GM12892 (cell line): ENCODE measurements at regions not wholly inside any gene's neighbourhood (a gene's known extent, or its start where the extent isn't known, plus 50 kb on each side); places are given as distances from the start of the nearest gene placed in this dataset.

Experiments
- DNase-seq: peaks from one replicate; pipeline ENCODE4 v3.0.0; 2011; ENCODE audit not compliant: insufficient read length
- FAIRE-seq: peaks from 2 replicates; lab custom pipeline; 2011; peaks lifted over from hg19 to GRCh38; lab: Jason Lieb, UNC
- POLR2A ChIP-seq: IDR thresholded peaks from 2 replicates; pipeline ENCODE4 v1.6.1; 2011; ENCODE audit warnings: low read depth, low read length, control low read depth
- POLR2AphosphoS5 ChIP-seq: IDR thresholded peaks from 2 replicates; pipeline ENCODE4 v1.6.1; 2011; ENCODE audit warnings: low read depth, low read length, control low read depth
- TAF1 ChIP-seq: IDR thresholded peaks from 2 replicates; pipeline ENCODE4 v1.6.1; 2011; ENCODE audit warnings: low read depth, mild to moderate bottlenecking, control low read depth, low read length, borderline replicate concordance

- TF ChIP-seq TAF1 (no peak), POLR2A (no peak), POLR2AphosphoS5 (no peak)
- FAIRE-seq = no peak
- DNase-seq = no peak
Measured at GRCh38 chr22:48639021-48639795, 1188.5 kb downstream of the BRD1 start.

- TF ChIP-seq POLR2A (no peak), POLR2AphosphoS5 (no peak), TAF1 (no peak)
- FAIRE-seq (no peak), DNase-seq (no peak)
Measured at GRCh38 chr22:48637231-48637630, 1190.4 kb downstream of the BRD1 start.

- DNase-seq = no peak
- no peak for FAIRE-seq
- TF ChIP-seq POLR2A (no peak), POLR2AphosphoS5 (no peak), TAF1 (no peak)
Measured at GRCh38 chr22:48636746-48637145, 1190.9 kb downstream of the BRD1 start.

- no peak for FAIRE-seq
- DNase-seq = no peak
- TF ChIP-seq POLR2A (no peak), TAF1 (no peak), POLR2AphosphoS5 (no peak)
Measured at GRCh38 chr22:48635816-48636215, 1191.9 kb downstream of the BRD1 start.

- DNase-seq (no peak), FAIRE-seq (no peak)
- TF ChIP-seq POLR2A = no peak
- TF ChIP-seq POLR2AphosphoS5 = no peak
- no peak for TF ChIP-seq TAF1
Measured at GRCh38 chr22:48635031-48635430, 1192.6 kb downstream of the BRD1 start.

- TF ChIP-seq POLR2A = no peak
- TF ChIP-seq POLR2AphosphoS5 = no peak
- no peak for TF ChIP-seq TAF1
- no peak for FAIRE-seq
- DNase-seq = no peak
Measured at GRCh38 chr22:48633996-48634836, 1193.5 kb downstream of the BRD1 start.

- no peak for TF ChIP-seq POLR2A
- TF ChIP-seq POLR2AphosphoS5 = no peak
- TF ChIP-seq TAF1 = no peak
- DNase-seq (no peak), FAIRE-seq (no peak)
Measured at GRCh38 chr22:48632646-48633246, 1194.9 kb downstream of the BRD1 start.

GRCh38 chr22:48631288-48631863 is 1196.3 kb downstream of the BRD1 start:
- DNase-seq = no peak
- no peak for FAIRE-seq
- no peak for TF ChIP-seq POLR2AphosphoS5
- TF ChIP-seq TAF1 = no peak
- TF ChIP-seq POLR2A = no peak

- no peak for DNase-seq
- TF ChIP-seq POLR2AphosphoS5 = no peak
- no peak for FAIRE-seq
Measured at GRCh38 chr22:48630848-48631247, 1196.8 kb downstream of the BRD1 start.

GRCh38 chr22:48630433-48630754 is 1197.3 kb downstream of the BRD1 start:
- FAIRE-seq = no peak
- no peak for DNase-seq
- TF ChIP-seq POLR2AphosphoS5 = no peak
- TF ChIP-seq POLR2A = no peak
- no peak for TF ChIP-seq TAF1
